GM11168 (cell line): ENCODE measurements at regions not wholly inside any gene's neighbourhood (a gene's known extent, or its start where the extent isn't known, plus 50 kb on each side); places are given as distances from the start of the nearest gene placed in this dataset.

Source experiments
- in situ Hi-C: fragments of 300-500 bp; cut with MboI; formaldehyde crosslinking; loops from one replicate; pipeline ENCODE4 v1.12.0; 2022; ENCODE audit warnings: low sequenced_read_pairs; ENCODE audit not compliant: unreplicated experiment

DNA sequence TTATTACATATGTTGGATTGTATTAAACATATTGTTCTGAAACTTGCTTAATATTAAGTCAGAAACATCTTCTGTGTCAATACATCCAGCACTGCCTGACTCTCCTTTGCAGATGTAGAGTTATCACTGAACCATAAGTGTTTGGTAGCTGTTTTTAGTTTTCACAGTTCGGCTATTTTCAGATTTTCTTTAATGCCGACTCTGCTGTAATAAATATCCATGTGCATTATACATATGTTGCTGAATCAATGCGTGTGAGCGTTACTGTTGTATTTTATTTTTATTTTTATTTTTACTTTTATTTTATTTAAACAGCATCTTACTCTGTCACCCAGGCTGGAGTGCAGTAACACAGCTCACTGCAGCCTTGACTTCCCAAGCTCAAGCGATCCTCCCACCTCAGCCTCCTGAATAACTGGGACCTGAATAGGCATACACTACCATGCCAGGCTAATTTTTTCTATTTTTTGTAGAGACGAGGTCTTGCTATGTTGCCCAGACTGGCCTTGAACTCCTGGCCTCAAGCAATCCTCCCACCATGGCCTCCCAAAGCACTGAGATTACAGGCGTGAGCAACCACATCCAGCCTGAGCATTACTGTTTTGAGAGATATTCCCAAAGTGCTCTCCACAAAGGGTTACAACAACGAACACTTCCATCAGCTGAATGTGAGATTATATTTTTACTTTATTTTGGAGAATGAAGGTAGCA, 50.7 kb upstream of the NOCT start:
- in situ Hi-C loops: no loop called here

DNA sequence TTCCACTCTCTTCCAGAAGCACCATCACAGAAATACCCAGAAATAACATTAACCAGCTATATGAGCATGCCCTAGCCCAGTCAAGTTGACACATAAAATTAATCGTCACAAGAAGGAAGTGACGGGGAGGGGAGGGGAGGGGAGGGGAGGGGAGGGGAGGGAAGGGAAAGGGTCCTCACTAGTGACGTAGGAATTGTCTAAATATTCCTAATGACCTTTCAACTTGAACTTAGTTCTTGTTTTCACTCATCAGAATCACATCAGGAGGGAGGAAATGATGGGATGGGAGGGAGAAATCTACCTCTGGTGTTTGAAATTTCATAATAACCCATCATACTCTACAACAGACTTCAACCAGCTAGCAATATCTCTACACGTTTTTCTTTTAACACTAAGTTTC, 52.2 kb upstream of the NOCT start:
- in situ Hi-C loops: no loop called here

DNA sequence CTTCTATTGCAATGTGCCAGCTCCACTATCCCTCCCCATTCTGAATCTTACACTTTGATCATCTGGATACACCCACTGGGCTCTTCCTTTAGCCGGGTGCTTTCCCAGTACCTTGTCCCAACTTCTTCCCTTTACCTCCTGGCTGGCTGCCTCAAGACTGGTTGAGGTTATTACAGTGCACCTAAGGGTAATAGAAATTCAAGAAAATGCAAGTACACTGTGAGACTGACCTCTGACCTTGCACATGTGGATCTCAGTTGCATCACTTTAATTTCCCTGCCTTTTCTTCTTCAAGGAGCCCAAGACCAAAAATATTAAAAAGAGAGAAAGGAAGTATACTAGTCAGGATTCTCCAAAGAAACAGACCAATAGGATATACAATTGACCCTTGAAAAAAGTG, 53.9 kb upstream of the NOCT start:
- in situ Hi-C loops: no loop called here

DNA sequence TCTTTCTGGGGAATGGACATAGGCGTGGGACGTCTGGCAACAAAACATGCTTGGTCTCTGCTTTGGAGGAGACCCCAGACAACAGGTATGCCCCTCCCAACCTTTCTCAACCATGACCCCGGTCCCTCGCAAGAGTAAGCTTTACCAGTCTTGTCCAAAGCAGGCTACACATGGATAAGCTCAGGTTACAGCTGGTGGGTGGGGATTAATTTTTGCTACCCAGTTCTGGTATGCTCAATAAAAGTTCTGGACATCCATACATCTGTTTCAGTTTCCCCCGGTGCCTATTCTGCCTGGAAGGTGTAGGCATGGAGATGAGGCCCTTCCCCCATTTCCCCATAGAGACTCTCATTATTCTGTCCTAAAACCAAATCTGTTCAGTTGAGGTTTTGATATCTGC, 54.5 kb upstream of the NOCT start:
- in situ Hi-C loops: no loop called here

DNA sequence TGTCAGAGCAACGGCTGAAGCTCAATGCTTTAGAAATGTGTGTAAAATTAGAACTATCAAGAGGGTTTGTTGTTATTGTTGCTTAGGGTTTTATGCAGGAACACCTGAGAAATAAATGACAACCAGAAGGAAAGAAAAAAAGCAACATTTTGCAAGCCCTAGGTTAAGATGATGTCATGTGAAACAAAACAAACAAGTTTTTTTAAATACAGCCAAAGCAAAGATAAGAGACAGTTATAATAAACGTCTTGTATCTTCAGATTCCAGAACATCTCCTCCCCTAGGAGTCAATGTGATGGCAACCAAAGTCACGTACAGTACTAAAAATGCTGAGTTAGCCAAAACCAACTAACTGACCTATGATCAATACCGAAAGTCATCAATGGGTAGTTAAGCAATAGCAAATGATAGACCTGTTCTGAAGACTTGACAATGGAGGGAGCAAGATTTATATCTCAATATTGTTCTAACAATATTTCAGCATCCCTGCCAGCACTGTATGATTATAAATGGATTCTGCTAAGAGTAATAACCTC, 55.3 kb upstream of the NOCT start:
- in situ Hi-C loops: no loop called here

DNA sequence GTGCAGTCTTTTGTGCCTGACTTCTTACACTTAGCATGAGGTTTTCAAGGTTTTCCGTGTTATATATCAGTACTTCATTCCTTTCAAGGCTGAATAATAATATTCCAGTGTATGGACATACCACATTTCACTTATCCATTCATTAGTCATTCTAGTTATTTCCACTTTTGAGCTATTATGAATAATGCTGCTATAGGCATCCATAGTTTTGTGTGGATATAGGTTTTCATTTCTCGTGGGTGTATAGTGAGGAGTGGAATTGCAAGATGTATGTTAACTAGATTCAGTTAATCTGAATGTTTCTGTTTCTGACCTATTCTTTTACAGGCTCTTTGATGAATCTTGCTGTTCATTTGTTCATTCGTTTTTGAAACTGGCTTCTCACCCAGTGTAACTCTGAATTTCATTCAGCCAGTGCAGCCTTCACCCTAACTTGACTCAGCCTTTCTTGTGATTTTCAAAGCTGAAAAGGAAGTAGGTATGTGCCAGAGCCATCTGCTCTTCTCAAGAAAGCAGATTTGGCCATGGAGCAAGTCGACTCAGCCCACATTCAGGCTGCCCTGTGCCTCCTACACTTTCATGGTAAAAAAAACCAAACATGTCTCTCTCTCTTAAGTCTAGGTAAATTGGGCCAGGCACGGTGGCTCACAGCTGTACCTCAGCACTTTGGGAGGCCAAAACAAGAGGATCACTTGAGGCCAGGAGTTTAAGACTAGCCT, 56.3 kb upstream of the NOCT start:
- in situ Hi-C loops: no loop called here

DNA sequence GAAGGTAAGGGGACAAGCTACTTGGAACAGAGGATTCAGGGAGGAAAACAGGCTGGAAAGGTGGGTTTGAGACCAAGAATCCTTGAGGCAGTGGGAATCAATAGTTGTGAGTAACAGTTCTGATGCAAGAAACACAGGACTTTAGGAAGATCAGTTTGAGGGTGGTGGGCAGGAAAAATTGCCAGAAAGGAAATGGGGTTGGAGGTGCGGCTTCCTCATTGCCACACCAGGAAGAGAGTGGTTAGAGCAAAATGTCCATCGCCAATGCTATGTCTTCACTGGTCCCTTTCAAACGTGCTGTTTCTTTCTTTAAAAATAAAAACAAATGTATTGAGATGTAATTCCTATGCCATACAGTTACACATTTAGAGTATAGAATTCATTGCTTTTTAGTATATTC, 57.1 kb upstream of the NOCT start:
- in situ Hi-C loops: no loop called here

DNA sequence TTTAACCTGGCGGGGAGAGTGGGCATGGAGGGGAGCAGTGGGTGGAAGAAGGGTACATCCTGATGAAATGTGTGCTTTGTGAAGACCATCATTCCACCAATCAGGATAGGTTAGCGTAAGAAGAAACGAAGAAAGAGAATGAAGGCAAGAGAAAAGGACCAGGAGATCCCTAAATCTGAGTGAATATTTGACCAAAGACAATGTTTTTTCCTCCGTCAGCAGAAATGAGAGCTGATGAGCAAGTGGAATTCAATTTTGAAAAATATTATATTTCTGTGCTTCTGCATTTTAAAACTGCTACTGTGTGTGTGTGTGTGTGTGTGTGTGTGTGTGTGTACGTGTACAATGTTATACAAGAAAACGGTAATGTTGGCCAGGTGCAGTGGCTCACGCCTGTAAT, 58.3 kb upstream of the NOCT start:
- in situ Hi-C loops: no loop called here

DNA sequence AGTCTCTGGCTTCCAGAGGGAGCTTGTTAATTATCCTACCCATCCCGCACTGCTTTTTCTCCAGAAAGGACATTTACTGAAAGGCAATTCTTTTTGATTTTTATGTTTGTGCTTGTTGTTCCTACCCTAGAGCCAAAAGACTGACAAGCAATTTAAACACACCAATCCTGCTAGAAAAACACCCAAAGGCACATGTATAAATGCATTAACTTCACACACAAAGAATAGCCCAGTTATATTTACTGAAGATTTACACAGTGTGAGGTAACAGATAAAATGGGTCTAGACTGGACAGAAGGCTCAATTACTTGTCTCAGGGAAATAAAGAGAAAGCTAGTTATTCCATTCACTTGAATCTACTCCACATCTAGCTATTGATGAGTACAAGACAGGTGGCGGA, 61.2 kb upstream of the NOCT start:
- in situ Hi-C loops: no loop called here

DNA sequence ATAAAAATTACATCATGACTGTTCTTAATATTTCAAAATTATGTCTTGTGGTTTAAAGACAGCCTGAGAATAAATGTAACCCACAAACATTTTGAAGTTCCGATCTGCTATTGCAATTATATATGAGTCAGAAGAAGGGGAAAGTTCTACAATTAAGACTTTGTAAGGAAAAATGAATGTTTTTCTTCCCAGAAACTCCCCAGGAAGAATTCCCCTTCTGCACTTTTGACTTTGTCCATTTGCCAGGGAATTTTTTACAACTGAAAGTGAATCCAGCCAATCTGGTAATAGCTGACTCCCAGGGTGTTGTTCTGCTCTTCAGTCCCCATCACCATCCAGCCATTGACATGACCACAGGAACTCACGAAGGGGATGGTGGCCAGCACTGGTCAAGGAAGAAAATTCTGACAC, 61.6 kb upstream of the NOCT start:
- in situ Hi-C loops: no loop called here

DNA sequence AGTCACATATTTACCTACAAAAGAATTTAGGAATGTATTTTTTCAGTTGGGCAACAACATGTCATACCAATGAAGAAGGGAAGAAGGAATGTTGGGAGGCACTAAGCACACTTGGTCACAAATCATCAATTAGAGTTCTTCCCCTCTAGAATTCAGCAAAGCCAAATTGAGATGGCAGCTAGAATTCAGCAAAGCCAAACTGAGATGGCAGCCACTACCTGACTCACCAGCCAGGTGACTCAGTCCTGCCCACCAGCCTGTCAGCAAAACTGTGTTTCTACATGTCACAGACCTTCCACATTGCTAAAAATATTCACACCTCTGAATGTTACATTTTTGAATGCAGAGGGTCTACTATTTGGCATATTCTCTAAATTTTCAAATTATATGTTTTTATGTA, 63.2 kb upstream of the NOCT start:
- in situ Hi-C loops: no loop called here

DNA sequence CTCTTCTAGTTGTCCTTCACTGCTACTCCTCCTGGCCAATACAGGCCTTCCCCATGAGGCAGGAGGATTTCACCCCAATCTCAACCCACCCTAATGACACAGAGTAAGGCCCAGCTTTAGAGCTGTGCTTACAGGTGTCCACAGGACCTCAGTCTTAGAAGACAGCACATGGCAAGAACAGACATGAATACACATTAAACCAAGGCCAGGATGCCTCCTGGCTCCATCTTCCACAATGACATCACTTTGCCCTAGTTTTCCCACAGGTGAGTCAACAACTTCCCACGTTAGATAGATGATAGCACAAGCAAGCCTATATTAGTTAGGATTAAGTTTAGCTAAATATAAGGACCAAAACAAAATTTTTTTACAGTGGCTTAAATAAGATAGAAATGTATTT, 63.8 kb upstream of the NOCT start:
- in situ Hi-C loops: no loop called here

DNA sequence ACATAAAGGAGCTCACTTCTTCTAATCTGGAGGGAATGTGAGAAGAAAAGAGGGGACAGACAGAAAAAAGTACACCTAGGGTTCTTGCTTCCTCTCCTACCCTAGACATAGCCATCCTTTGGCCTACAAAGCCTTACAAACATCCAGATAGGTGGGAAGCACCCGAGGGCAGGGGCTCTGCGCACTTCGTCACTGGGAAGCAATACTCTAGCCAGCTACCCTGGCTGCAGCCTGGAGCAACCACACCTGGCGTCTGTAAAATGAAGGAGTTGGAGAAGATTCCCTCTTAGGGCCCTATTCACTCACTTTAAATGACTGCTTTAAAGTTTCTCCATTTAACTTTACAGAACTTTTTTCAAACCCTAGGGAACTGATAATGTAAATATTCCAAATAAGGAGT, 65.7 kb upstream of the NOCT start:
- in situ Hi-C loops: no loop called here

DNA sequence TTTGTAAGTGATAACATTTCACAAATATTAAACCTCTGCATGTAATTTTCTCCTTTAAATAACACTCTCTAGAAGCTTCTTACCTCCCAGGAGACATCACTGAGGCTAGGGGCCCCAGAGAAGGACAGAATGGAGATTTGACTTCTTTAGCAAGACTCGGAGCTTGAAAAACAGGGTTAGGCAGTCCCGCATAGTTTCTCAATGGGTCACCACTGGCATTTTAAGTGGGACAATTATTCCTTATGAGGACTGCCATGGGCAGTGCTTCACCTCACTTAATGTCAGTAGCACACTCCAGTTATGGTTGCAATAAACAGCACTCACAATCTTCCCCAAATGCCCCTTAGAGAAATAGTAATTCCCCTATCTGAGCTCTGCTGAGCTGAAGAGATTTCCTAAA, 66.7 kb upstream of the NOCT start:
- in situ Hi-C loops: no loop called here

DNA sequence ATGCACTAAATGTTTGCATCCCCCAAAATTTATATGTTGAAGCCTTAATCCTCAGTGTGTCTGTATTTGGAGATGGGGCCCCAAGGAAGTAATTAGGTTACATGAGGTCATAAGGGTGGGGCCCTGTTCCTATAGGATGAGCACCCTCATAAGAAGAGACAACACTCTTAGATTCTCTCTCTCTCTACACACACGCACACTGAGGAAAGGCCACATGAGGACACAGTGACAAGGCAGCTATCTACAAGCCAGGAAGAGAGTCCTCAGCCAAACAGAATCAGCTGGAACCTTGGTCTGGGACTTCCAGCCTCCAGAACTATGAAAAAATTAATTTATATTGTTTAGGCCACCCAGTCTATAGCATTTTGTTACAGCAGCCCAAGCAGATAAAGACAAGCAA, 69.3 kb upstream of the NOCT start:
- in situ Hi-C loops: no loop called here

DNA sequence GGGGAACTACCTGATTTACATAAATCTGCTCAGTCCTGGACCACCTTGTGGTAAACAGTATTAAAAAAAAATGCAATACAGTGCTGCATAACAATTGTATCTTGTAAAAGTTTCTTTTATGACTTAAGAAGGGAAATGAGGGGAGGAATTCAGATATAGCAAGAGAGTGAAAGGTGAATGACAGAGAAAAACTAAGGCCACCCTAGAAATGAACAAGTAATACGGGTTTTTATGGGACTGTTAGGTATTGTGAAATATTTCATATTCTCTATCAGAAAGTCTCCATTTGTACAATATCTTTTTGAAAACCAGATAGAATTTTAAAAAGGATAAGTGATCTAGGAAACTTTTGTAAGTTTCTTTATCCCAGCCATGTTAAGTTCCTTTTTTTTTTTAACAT, 69.7 kb upstream of the NOCT start:
- in situ Hi-C loops: no loop called here

DNA sequence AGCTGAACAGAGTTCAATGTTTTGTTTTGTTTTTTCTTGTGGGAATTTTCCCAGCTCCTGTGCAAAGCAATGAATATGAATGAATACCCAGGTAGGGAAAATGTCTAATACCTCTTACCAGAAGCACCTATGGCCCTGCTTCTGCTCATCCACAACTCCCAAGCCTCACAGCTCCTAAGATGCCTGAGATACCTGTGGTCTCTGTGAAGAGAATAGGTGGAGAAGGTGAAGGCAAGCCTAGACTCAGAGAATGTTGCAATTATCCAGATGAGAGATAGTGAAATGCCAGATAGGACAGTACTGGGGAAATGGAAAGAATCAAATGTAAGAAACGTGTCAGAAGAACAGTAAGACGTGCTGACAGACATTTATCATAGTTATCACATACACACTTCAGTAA, 70.2 kb upstream of the NOCT start:
- in situ Hi-C loops: no loop called here

DNA sequence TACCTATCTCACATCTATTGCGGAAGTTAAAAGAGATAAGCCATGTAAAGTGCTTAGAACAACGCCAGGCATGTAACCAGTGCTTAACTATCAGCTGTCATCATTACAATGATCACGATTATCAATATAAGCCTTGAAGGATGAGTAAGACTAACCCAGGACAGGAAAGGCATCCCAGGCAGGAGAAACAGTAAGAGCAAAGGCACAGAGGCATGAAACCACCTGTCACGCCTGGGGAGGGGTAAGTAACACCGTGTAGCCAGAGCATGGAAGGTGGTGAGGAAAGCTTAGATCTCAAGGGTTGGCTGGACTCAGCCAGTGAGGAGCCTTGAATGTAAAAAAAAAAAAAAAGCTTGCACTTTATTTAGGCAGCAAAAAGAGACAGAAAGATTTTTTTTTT, 71.7 kb upstream of the NOCT start:
- in situ Hi-C loops: no loop called here

DNA sequence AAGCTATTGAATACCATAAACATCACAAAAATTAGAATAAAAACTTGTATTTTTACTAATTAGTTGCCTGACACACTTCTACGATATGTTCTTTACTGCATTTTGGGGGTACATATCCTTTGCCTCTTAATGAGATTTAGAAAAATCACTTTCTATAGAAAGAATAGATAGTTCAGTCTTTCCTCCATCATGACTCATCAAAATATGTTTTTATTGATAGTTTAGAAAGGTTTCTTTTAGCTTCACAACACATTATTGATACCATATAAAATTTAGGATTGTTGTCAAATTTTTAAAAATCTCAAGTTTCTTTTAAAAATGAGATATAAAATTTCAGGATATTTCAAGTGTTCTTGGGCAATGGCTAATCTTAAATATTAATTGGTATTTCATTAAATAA, 74.5 kb upstream of the NOCT start:
- in situ Hi-C loops: no loop called here

DNA sequence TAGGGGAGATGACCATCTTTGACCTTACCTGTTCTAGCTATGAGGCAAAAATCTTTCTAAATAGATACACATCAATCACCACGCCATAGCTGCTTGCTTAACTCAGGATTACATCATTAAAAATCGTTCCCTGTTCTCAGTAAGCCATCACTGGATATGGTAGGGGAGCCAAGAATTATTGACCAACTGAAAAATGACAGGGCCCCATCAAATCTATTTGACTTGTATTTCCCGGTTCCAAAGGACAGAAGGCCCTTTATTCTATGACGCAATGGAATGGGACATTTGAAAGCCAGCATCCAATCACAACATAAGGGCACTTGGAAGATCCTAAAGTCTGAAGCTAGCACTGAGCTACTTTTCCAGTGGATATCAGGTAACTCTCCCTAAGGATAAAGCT, 75.6 kb upstream of the NOCT start:
- in situ Hi-C loops: no loop called here

DNA sequence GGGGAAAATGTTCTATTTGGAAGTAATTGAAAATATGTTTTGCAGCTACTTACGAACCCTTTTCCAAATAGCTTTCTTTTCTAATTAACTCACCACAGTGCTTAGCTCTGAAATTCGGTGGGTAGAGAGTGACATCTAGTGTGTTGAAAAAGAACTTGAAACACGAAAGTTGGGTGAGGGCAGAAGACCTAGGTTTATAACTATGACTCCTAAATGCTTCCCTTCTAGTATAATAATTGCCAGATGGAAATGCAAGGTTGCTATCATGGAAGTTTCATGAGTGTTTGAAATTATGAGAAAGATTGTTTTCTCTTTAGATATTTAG, 77.3 kb upstream of the NOCT start:
- in situ Hi-C loops: no loop called here

DNA sequence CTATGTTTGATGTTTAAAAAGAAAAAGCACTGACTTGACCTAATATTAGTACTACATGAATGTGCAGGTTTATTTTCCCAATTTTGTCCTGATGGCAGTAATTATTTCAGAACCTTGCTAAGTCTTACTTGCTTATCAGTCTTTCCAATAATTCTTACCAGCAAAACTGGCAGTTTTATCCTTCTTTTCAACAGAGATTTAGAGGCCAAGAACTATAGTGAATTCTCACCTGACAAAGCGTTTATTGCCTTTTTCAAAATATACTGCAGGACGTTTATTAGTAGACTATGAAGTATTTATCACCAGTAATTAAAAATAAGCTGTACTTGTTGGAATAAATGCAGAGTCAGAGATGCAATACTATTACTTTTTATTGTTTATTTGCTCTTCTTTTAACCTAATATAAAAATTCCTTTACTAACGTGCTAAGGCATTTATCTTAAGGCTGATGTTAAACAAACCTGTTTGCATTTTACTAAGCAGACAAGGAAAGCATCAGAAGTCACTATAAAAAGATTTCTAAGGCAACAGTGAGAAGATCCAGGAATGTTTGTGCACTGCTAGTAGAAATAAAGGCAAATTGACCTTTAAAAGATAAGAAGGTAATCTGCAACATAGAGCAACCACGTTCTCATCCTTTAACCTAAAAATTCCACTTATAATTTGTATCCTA, 80.3 kb upstream of the NOCT start:
- in situ Hi-C loops: no loop called here
